ENCODE measurements at regions not wholly inside any gene's neighbourhood (a gene's known extent, or its start where the extent isn't known, plus 50 kb on each side); places are given as distances from the start of the nearest gene placed in this dataset.

GRCh38 chr7:36079446-36080025 is 73.5 kb upstream of the EEPD1 start:
- intact Hi-C loops (cut with micrococcal nuclease) (loop anchor here (5.0 kb wide), 1 partner anchor 92 kb away; no protein-coding TSS in a partner anchor), dilution Hi-C loops (cut with MboI; ENCODE audit: extremely low pct_ligation_motif_present, low sequenced_read_pairs) (no loop called here)
- TF ChIP-seq GATA2 (IDR thresholded peaks at IDR 0.05; ENCODE audit: insufficient read depth, insufficient read length, low read depth, low read length) = no peak
- no peak for TF ChIP-seq MYC (IDR thresholded peaks at IDR 0.05; ENCODE audit: low read depth, low read length)
- TF ChIP-seq POLR2AphosphoS5 (IDR thresholded peaks at IDR 0.05; ENCODE audit: insufficient read depth, low read depth, low read length) = no peak
- no peak for TF ChIP-seq FOS (IDR thresholded peaks at IDR 0.05; ENCODE audit: borderline replicate concordance, insufficient read depth, low read length)
- TF ChIP-seq EZH2 (IDR thresholded peaks at IDR 0.05; ENCODE audit: borderline replicate concordance, low read depth, low read length, severe bottlenecking) = no peak
- TF ChIP-seq POLR2A (IDR thresholded peaks at IDR 0.05; ENCODE audit: low read depth, low read length) = no peak
- TF ChIP-seq CTCF (IDR thresholded peaks at IDR 0.05; ENCODE audit: extremely low read depth in 1 of 2, insufficient read depth in 1 of 2, low read depth in 1 of 2, low read length in 2 of 2) = no peak
- no peak for TF ChIP-seq JUN (IDR thresholded peaks at IDR 0.05; ENCODE audit: borderline replicate concordance, insufficient read depth, insufficient read length, low read depth)
- TF ChIP-seq MAX (IDR thresholded peaks at IDR 0.05; ENCODE audit: insufficient read depth, insufficient read length) = no peak
- Histone ChIP-seq H3K9ac (replicated peaks; ENCODE audit: extremely low read depth, insufficient read depth, low read length) (no peak overlapping the region), H4K20me1 (replicated peaks; ENCODE audit: control insufficient read depth, extremely low read depth, insufficient read depth, low read length) (no peaks in the 10 kb centered on the region), H3K4me1 (ENCODE audit: control insufficient read depth, extremely low read depth, insufficient read depth, low read length) (no peaks in the 10 kb centered on the region), H3K79me2 (ENCODE audit: control insufficient read depth, insufficient read depth, low read length) (no peaks in the 10 kb centered on the region), H3K9me1 (replicated peaks; ENCODE audit: control insufficient read depth, extremely low read depth, insufficient read depth, low read length) (no peaks in the 10 kb centered on the region), H3K4me3 (replicated peaks in 1 of 3; ENCODE audit: insufficient read depth in 1 of 3, low read depth in 1 of 3, low read length in 3 of 3) (no peak overlapping the region), H3K27ac (ENCODE audit: insufficient read depth, low read depth, low read length) (no peak overlapping the region), H3K27me3 (ENCODE audit: control insufficient read depth in 2 of 2, insufficient read depth in 2 of 2, low read length in 2 of 2) (peaks cover 0 to 2% of the 10 kb centered on the region in 2 experiments), H3K9me3 (replicated peaks; ENCODE audit: control insufficient read depth, insufficient read depth, low read length) (no peaks in the 10 kb centered on the region), H2AFZ (ENCODE audit: low read depth, low read length) (no peak overlapping the region), H3K4me2 (ENCODE audit: insufficient read depth, low read length) (no peak overlapping the region), H3K36me3 (ENCODE audit: control insufficient read depth in 2 of 2, extremely low read depth in 1 of 2, insufficient read depth in 2 of 2, low read length in 2 of 2) (no peaks in the 10 kb centered on the region)
- no peak for FAIRE-seq
- DNase-seq (ENCODE audit: low read depth, low spot score) = no peak
- CTCF ChIA-PET = interaction anchor here (0.6 kb wide), 1 partner anchor 13 kb away, joined by 3 read pairs; no protein-coding TSS in a partner anchor
- POLR2A ChIA-PET = no interaction called here
- BruUV-seq (replicated peaks) = no TSS peak

Data from endothelial cell of umbilical vein (primary cell).